SK-N-MC (cell line): ENCODE measurements at regions not wholly inside any gene's neighbourhood (a gene's known extent, or its start where the extent isn't known, plus 50 kb on each side); places are given as distances from the start of the nearest gene placed in this dataset.

Experiments used
- EZH2 ChIP-seq: fragments of 200-600 bp; sonication (generic); IDR thresholded peaks from one replicate; pipeline ENCODE4 v1.6.1; 2017; ENCODE audit warnings: antibody characterized with exemption
- FOXP2 ChIP-seq: optimal IDR thresholded peaks from 2 replicates; pipeline ENCODE3; 2011; ENCODE audit warnings: mild to moderate bottlenecking, moderate library complexity; ENCODE audit not compliant: insufficient read depth; ENCODE audit errors: extremely low read length, control extremely low read depth
- POLR2AphosphoS5 ChIP-seq: IDR thresholded peaks from 2 replicates; pipeline ENCODE4 v1.6.1; 2012; ENCODE audit warnings: mild to moderate bottlenecking, low read depth, low read length, borderline replicate concordance

GRCh38 chr11:37259734-37260133 is 661.7 kb upstream of the RAG2 start:
- TF ChIP-seq POLR2AphosphoS5 (no peak), EZH2 (no peak), FOXP2 (no peak)
